HEK293T (cell line): ENCODE measurements at regions not wholly inside any gene's neighbourhood (a gene's known extent, or its start where the extent isn't known, plus 50 kb on each side); places are given as distances from the start of the nearest gene placed in this dataset.

ENCODE experiments used
- CTCF ChIA-PET: fragments of 350-600 bp; formaldehyde crosslinking; extraction: SDS; loops from one replicate; lab custom pipeline; 2021; ENCODE audit warnings: antibody characterized with exemption, inconsistent platforms; lab: Yijun Ruan, JAX
- POLR2A ChIA-PET: fragments of 350-600 bp; formaldehyde crosslinking; extraction: SDS; loops from one replicate; lab custom pipeline; 2020; ENCODE audit warnings: antibody characterized with exemption, inconsistent platforms; lab: Yijun Ruan, JAX
- DNase-seq: peaks from one replicate; pipeline ENCODE4 v3.0.0; 2012; ENCODE audit warnings: mixed read lengths; ENCODE audit errors: extremely low spot score
- ARNT ChIP-seq: fragments of 450-650 bp; IDR thresholded peaks from 2 replicates; pipeline ENCODE4 v1.6.1; 2017; ENCODE audit warnings: mild to moderate bottlenecking
- BHLHE40 ChIP-seq: fragments of 450-650 bp; IDR thresholded peaks from 2 replicates; pipeline ENCODE4 v1.6.1; 2016; ENCODE audit warnings: mild to moderate bottlenecking, moderate library complexity, borderline replicate concordance
- CTBP1 ChIP-seq: fragments of 450-650 bp; IDR thresholded peaks from 2 replicates; pipeline ENCODE4 v1.6.1; 2016; ENCODE audit warnings: borderline replicate concordance
- ELF4 ChIP-seq: fragments of 450-650 bp; IDR thresholded peaks from 2 replicates; pipeline ENCODE4 v1.6.1; 2017; ENCODE audit warnings: antibody characterized with exemption
- FOXA1 ChIP-seq: fragments of 450-650 bp; IDR thresholded peaks from 2 replicates; pipeline ENCODE4 v1.6.1; 2016; ENCODE audit warnings: mild to moderate bottlenecking
- FOXK2 ChIP-seq: fragments of 450-650 bp; IDR thresholded peaks from 2 replicates; pipeline ENCODE4 v1.6.1; 2016; ENCODE audit warnings: mild to moderate bottlenecking
- FOXM1 ChIP-seq: fragments of 450-650 bp; IDR thresholded peaks from 2 replicates; pipeline ENCODE4 v1.6.1; 2017; ENCODE audit warnings: mild to moderate bottlenecking, borderline replicate concordance
- HDGF ChIP-seq: fragments of 450-650 bp; IDR thresholded peaks from 2 replicates; pipeline ENCODE4 v1.6.1; 2017; ENCODE audit warnings: antibody characterized with exemption, borderline replicate concordance
- L3MBTL2 ChIP-seq: fragments of 450-650 bp; conservative IDR thresholded peaks from 2 replicates; pipeline ENCODE4 v1.6.1; 2016; ENCODE audit warnings: mild to moderate bottlenecking
- LEF1 ChIP-seq: fragments of 450-650 bp; IDR thresholded peaks from 2 replicates; pipeline ENCODE4 v1.6.1; 2017; ENCODE audit warnings: mild to moderate bottlenecking, borderline replicate concordance
- NFRKB ChIP-seq: fragments of 450-650 bp; IDR thresholded peaks from 2 replicates; pipeline ENCODE4 v1.6.1; 2016; ENCODE audit warnings: mild to moderate bottlenecking, moderate library complexity
- PKNOX1 ChIP-seq: fragments of 450-650 bp; IDR thresholded peaks from 2 replicates; pipeline ENCODE4 v1.6.1; 2016
- SP1 ChIP-seq: fragments of 450-650 bp; IDR thresholded peaks from 2 replicates; pipeline ENCODE4 v1.6.1; 2017
- SUZ12 ChIP-seq: fragments of 450-650 bp; IDR thresholded peaks from 2 replicates; pipeline ENCODE4 v1.6.1; 2016; ENCODE audit warnings: mild to moderate bottlenecking
- TARDBP ChIP-seq: fragments of 450-650 bp; IDR thresholded peaks from 2 replicates; pipeline ENCODE4 v1.6.1; 2016
- ZNF384 ChIP-seq: fragments of 450-650 bp; IDR thresholded peaks from 2 replicates; pipeline ENCODE4 v1.6.1; 2016

DNA sequence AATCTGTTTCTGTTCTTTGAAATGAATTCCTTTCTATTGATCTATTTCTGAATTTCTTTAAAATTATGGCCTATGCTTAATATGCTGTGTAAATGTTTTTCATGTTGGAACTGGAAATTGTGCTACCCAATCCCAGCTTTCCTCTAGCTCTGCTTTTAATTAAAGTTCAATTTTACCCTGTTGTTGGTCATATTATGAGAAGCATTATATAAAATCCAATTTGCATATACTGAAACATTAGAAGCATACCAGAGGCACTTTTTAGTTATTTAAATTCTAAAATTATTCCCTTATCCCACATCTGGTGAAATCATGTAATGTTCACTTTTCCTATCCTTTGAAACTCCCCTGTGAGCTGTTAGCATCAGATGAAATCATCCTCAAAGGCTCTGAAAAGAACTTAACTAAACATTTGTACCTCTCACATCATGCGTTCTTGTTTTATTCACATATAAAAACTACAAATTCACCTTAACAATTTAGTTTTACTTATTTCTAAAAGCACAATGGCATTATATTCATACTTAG, 160.6 kb upstream of the COL21A1 start:
- POLR2A ChIA-PET: no interaction called here
- DNase-seq: no peak
- CTCF ChIA-PET: no interaction called here
- TF ChIP-seq ZNF384: no peak
- TF ChIP-seq SP1: no peak
- no peak for TF ChIP-seq LEF1
- TF ChIP-seq HDGF: no peak
- TF ChIP-seq FOXA1: no peak
- TF ChIP-seq PKNOX1: no peak
- TF ChIP-seq FOXK2: no peak
- no peak for TF ChIP-seq BHLHE40
- no peak for TF ChIP-seq SUZ12
- TF ChIP-seq CTBP1: no peak
- no peak for TF ChIP-seq ARNT

DNA sequence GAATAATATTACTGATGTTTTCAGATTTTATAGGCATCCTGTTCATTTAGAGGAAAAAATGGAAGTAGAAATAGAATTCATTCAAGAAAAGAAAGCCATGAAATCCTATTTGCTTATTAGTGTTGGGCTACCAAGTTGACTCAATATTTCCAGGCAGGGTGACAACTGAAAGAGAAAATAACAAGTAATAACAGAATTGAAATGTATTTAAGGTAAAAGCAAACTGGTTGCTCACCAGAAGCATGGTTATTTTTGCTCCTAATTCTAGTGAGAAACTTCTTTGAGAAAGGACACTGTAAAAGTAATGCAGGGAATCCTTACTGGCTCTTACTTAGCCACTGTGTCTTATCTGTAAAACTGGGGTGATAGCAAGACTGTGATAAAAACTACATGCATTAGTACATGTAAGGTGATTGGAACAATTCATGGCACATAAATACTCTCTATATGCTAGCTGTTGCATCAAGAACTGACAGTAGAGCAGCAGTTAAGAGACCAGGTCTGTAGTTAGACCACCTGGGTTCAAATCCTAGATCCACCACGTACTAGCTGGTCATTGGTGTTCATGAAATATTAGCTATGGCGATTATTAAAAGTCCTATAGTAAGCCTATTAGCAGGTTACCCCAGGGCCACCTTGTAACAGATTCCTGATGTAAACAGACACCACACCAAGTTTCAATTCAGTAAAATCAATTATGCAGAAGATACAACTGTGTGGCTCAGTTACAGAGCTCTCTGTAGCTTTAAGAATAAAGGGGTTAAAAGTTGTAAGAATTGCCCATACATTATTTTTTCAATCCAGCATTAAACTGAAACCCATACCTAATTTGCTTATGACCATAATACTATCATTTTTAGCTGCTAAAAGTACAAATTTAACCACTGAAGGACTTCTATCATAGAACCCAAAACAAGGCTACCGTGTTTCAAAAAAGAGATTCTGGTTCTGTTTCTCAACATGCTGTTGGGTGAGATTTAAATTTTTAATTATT, 159.2 kb upstream of the COL21A1 start:
- ChIA-PET POLR2A (no interaction called here), CTCF (no interaction called here)
- TF ChIP-seq LEF1 (no peak), BHLHE40 (no peak)
- DNase-seq: no peak

- ChIA-PET CTCF (interaction anchor here (1.2 to 1.4 kb wide), 2 partner anchors 35 to 166 kb away, joined by 3 to 5 read pairs; no protein-coding TSS in a partner anchor), POLR2A (no interaction called here)
- no peak for TF ChIP-seq CTBP1
- no peak for TF ChIP-seq BHLHE40
- TF ChIP-seq FOXA1: no peak
- TF ChIP-seq HDGF: no peak
- TF ChIP-seq FOXK2: no peak
- TF ChIP-seq NFRKB: no peak
- TF ChIP-seq ELF4: no peak
- no peak for TF ChIP-seq PKNOX1
- TF ChIP-seq SP1: no peak
- no peak for DNase-seq
Measured at GRCh38 chr6:56404599-56404998, 157.2 kb upstream of the COL21A1 start.

DNA sequence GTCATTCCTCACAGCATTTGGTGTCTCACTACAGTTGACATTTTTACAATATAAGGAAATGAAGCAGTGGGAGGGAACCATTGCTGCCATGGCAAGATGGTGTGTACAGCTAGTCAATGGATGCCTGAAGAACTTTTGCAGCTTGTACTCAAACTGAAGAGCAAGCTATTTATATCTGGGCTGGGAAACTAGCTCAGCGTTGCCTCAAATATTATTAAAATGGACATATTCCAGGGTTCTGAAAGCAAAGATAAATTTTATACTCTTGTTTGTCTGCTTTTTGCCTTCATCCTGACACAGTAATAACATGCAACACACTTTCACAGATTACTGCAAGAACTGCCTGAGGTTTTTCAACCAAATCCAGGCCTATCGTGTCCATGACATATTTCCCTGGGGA, 156.4 kb upstream of the COL21A1 start:
- POLR2A ChIA-PET: interaction anchor here (0.9 kb wide), 1 partner anchor 139 kb away, joined by 3 read pairs; no protein-coding TSS in a partner anchor

DNA sequence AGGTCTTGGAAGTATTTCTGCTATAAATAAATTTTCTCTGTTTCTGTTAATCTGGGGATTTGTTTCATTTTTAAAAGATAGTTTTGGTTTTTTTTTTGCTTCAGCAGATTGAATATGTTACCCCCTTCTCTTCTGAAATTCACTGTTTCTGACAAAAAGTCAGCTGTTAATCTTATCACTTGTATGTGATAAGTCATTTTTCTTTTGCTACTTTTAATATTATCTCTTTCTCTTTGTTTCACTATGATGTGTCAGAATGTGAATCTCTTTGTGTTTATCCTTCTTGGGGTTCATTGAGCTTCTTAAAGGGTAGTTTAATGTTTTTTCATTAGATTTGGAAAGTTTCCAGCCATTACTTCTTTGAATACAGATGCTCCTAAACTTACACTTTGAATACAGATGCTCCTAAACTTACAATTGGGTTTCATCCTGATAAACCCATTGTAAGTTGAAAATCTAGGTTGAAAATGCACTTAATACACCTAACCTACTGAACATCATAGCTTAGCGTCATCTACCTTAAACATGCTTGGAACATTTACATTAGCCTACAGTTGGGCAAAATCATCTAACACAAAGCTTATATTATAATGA, 154.2 kb upstream of the COL21A1 start:
- TF ChIP-seq LEF1: no peak
- no peak for TF ChIP-seq PKNOX1
- TF ChIP-seq ARNT: no peak
- no peak for TF ChIP-seq ZNF384
- TF ChIP-seq FOXA1: no peak
- no peak for TF ChIP-seq FOXK2
- no peak for TF ChIP-seq TARDBP
- no peak for TF ChIP-seq L3MBTL2
- no peak for TF ChIP-seq CTBP1
- no peak for TF ChIP-seq ELF4
- TF ChIP-seq BHLHE40: no peak
- TF ChIP-seq SUZ12: no peak
- TF ChIP-seq HDGF: no peak
- no peak for TF ChIP-seq SP1
- DNase-seq: no peak
- POLR2A ChIA-PET: no interaction called here
- CTCF ChIA-PET: interaction anchor here (0.7 kb wide), 1 partner anchor 168 kb away, joined by 3 read pairs; no protein-coding TSS in a partner anchor

More for the DNA sequence above, 156.4 kb upstream of the COL21A1 start:
- no peak for TF ChIP-seq HDGF
- no peak for TF ChIP-seq BHLHE40
- TF ChIP-seq CTBP1: no peak
- TF ChIP-seq NFRKB: no peak
- TF ChIP-seq FOXK2: no peak
- TF ChIP-seq FOXA1: no peak
- no peak for TF ChIP-seq ARNT
- no peak for TF ChIP-seq FOXM1
- TF ChIP-seq ZNF384: no peak
- TF ChIP-seq LEF1: no peak
- TF ChIP-seq L3MBTL2: no peak
- no peak for TF ChIP-seq SP1
- no peak for TF ChIP-seq ELF4
- TF ChIP-seq SUZ12: no peak
- no peak for TF ChIP-seq PKNOX1
- no peak for TF ChIP-seq TARDBP
- CTCF ChIA-PET: no interaction called here
- no peak for DNase-seq
